ENCODE measurements at regions not wholly inside any gene's neighbourhood (a gene's known extent, or its start where the extent isn't known, plus 50 kb on each side); places are given as distances from the start of the nearest gene placed in this dataset.
"Not testable (repeated sequence)": the region's sequence is repeated elsewhere in the genome, so short reads cannot be mapped to it uniquely, and the experiment has no call there.

- no peak for DNase-seq
These were observed 1886.1 kb downstream of the PCDH9 start for GRCh38 chr13:65343898-65344663.

GRCh38 chr13:65342541-65343337 is 1887.4 kb downstream of the PCDH9 start:
- no peak for DNase-seq

DNA sequence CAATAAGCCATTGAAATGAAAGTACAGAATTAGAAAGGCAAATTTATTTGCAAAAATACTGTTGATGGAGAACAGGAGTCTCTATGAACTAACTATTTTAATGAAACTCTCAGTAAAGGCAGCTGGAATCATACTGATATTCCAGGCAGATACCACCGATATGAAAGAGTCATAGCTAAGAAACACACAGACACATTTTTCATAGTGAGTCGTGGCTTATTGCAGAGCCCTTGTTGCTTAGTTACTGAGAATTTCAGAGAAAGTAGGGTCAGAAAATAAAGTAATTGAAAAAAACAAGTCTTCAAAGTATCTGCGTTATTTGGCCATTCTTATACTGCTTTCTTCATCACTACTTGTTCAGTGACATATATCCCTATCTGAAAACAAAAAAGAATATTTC is 1890.9 kb downstream of the PCDH9 start:
- DNase-seq = no peak

GRCh38 chr13:65336916-65337315 is 1893.2 kb downstream of the PCDH9 start:
- DNase-seq = no peak

GRCh38 chr13:65336087-65336749 is 1893.9 kb downstream of the PCDH9 start:
- DNase-seq = no peak

- DNase-seq = no peak
These were observed 1899.4 kb downstream of the PCDH9 start for GRCh38 chr13:65330691-65331090.

DNA sequence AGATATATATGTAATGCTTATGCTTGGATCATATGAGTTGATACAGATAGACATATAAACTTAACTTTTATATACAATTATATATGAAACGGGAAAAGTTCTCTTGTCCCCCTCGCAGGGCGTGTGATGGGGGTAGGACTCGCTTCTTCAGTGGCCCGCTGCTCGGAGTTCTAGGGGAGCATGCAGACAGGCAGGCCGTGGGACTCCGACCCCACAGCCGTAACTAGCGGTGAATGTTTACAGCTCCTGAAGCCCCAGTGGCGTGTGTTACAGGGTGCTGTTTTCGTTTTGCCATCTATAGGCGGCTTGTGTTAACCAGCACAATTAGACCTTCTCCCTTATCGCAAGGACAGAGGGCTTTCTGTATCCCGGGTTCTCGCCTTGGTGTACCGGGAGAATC is 1899.8 kb downstream of the PCDH9 start:
- DNase-seq = no peak

- not testable (repeated sequence) for DNase-seq
These were observed 1906.9 kb downstream of the PCDH9 start for GRCh38 chr13:65323192-65323591.

- not testable (repeated sequence) for DNase-seq
These were observed 1908.7 kb downstream of the PCDH9 start for GRCh38 chr13:65321423-65321822.

DNA sequence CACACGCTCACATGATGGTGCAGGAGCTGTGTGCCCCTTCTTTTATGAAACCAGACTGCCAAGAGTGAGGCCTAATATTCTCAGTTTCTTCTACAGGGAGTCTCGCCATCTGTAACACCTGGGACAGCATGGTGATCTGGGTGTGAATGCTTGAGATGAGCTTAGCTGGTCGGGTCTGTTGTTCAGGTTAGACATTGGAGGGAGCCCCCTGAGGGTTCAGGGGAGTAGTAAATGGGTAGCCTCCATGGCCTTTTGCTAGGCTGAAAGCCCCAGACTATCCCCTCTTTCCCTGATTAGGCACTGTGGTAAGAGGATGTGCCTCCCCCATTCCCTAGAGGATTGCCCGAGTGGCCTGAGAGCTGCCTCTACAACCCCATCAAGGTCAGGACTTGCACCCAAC is 1916.1 kb downstream of the PCDH9 start:
- no peak for DNase-seq

GRCh38 chr13:65310663-65311328 is 1919.3 kb downstream of the PCDH9 start:
- DNase-seq = no peak

DNA sequence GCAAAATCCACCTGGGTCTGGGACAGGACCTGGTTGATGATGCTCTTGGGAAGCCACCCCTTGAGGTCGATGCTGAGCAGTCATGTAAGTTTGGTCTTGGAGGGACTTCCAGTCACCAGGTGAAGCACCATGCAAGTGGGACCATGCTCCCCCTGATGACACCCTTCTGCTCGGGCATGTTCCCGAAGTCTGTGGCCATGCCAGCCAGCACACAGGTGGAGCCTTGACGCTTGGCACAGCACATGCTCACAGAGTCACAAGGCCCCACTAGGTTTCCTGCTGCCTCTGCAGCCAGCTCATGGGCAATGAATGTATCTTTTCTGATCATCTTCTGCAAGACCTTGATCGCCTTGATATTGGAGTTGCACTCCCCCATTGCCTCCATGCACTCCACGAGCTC is 1920.2 kb downstream of the PCDH9 start:
- no peak for DNase-seq

GRCh38 chr13:65308729-65309128 is 1921.4 kb downstream of the PCDH9 start:
- not testable (repeated sequence) for DNase-seq

DNA sequence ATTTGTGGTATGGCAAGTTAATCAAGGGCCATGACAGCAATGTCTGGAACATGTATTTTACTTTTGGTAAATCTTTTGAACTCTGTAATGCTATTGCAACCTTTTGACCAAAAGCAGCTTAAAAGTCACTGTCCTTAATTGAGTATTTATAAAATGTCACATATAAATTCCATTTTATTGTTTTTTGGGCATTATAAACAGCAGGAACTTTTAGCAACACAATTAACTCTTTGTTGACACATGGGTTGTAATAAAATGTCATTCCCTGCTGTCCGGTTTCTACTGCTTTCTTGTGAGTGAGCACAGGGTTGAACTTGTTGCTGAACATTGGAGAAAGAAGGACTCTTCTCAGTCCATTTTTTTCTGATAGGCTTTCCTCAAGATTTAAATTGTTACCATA is 1923.1 kb downstream of the PCDH9 start:
- no peak for DNase-seq

DNA sequence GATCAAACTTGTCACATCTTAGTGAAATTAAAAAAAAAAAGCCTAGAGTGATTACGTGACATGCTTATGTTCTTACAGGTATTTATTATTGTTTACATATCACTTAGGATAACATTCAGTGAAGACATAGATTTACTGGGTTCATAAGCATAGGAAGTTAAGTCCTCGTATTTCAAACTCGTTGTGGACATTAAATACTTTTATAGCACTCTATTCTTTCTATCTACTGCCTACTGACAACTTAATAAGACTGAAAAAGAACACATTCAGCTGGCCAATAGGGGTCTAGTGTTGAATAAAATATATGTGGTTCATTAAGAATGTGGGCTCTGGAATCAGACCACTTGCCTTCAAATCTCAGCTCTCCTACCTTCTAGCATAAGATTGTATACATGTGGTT is 1927.4 kb downstream of the PCDH9 start:
- DNase-seq = no peak

DNA sequence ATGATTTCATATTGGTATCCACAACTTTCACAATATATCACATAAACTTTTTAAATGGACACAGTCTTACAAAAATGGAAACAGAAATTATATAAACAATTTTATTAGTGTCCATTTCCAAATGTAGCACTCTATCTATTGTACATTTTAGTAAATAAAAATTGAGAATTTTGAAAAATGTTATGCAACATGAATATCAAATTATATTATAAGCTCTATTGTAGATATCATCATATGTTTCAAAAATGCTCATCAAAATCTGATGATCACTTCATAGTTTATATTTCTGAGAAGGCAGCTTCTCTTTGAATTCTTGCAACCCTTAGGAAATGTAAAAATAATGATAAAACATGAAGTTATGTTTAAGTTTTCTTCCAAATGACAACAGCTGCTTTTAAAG is 1928.6 kb downstream of the PCDH9 start:
- no peak for DNase-seq

DNA sequence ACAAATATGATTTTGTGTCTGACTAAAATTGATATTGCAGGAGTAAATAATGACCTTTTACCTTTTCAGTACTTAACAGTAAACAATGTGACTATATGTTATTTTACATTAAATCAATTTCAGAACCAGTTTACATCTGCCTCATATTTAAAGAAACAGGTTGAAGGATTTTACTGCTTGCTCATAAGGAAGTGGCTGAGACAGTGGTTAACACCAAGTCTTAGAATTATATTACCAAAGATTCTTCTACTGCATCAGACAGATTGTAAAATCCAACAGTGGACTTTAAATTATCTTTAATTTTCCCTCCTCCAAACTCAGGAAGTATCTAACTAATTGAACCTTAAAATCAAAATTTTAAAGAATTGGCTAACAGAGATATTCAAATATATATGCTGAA is 1929.9 kb downstream of the PCDH9 start:
- no peak for DNase-seq

DNA sequence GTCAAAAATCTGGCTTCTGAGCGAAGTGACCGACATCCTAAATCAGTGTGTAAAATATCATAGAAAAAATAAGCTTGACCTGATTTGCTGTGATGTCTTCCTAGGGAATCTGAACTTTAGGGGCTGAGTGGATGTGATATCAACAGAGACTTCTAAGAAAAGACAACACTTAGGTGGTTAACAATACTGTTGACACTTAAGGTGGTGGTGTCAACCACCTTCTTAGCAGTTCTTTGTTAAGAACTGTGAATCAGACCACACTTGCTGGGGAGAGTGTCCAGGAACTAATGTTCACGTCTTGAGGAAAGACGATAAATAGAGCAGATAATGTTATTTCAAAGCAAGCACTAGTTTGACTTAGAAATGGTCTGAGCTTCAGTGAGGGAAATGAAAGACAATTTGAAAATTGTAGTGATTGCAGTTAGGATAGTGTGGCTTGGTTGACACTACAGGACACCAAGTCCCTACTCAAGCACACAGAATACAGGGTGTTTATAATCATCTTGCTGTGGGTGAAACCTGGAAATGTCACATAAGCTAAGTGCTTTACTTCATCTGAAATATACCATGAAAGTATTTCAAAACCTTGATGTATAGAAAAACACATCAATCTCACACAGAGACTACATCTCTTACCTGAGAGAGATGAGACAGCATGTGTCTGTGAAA is 1936.5 kb downstream of the PCDH9 start:
- no peak for DNase-seq

GRCh38 chr13:65292488-65292901 is 1937.6 kb downstream of the PCDH9 start:
- no peak for DNase-seq

- DNase-seq = no peak
These were observed 1942.7 kb downstream of the PCDH9 start for GRCh38 chr13:65287405-65287804.

- DNase-seq = no peak
These were observed 1954.1 kb downstream of the PCDH9 start for GRCh38 chr13:65275838-65276630.

DNA sequence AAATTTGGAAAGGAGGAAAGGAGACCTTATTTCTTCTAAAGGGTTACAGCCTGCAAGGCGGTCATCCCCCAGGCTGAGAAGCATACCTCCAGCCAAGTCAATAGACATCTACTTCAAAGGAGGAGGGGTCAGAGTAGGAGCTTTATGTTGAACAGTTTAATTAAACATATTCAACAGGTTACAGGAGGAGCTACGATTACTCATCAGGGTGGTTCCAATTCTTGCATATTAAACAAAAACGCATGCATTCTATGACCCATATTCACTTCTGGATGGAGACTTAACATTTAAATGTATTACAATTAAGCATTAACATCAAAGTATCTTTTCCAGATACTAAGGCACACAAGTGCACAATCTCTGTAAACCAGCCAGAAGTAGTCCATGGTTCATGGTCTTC is 1955.0 kb downstream of the PCDH9 start:
- DNase-seq = no peak
